PFSK-1 (cell line): ENCODE measurements at regions not wholly inside any gene's neighbourhood (a gene's known extent, or its start where the extent isn't known, plus 50 kb on each side); places are given as distances from the start of the nearest gene placed in this dataset.

ENCODE experiments used
- FOXP2 ChIP-seq: optimal IDR thresholded peaks from 2 replicates; pipeline ENCODE3; 2011; ENCODE audit warnings: borderline replicate concordance, control low read depth, inconsistent platforms; ENCODE audit not compliant: insufficient read depth; ENCODE audit errors: extremely low read length, extremely low read depth
- POLR2AphosphoS5 ChIP-seq: IDR thresholded peaks from 2 replicates; pipeline ENCODE4 v1.6.1; 2012; ENCODE audit warnings: low read depth, mild to moderate bottlenecking, control low read depth, low read length, moderate library complexity
- REST ChIP-seq, 2 experiments: IDR thresholded peaks; 2 replicates each; pipeline versions ENCODE4 v1.6.1 to v1.8.0; 2011 to 2012; ENCODE audit warnings: low read depth in 2 of 2, low read length in 2 of 2, control low read depth in 1 of 2, inconsistent platforms in 1 of 2, mild to moderate bottlenecking in 1 of 2, moderate library complexity in 1 of 2; ENCODE audit not compliant: insufficient read depth in 1 of 2
- SIN3A ChIP-seq: IDR thresholded peaks from 2 replicates; pipeline ENCODE4 v1.6.1; 2012; ENCODE audit warnings: mild to moderate bottlenecking, low read length, moderate library complexity, borderline replicate concordance; ENCODE audit not compliant: insufficient read depth
- TAF1 ChIP-seq: IDR thresholded peaks from 2 replicates; pipeline ENCODE4 v1.6.1; 2012; ENCODE audit warnings: low read length, control low read depth, borderline replicate concordance; ENCODE audit not compliant: insufficient read depth

- no peak for TF ChIP-seq FOXP2
- no peak for TF ChIP-seq SIN3A
- no peak for TF ChIP-seq REST (IDR thresholded peaks at IDR 0.05; ENCODE audit: insufficient read depth in 1 of 2, low read depth in 2 of 2, low read length in 2 of 2)
- no peak for TF ChIP-seq TAF1
- no peak for TF ChIP-seq POLR2AphosphoS5
Observed at GRCh38 chr5:39933061-39933460, 508.3 kb upstream of the DAB2 start.

- no peak for TF ChIP-seq FOXP2
Observed at GRCh38 chr5:39928709-39929108, 503.9 kb upstream of the DAB2 start.

GRCh38 chr5:39919876-39920275 is 495.1 kb upstream of the DAB2 start:
- TF ChIP-seq REST (IDR thresholded peaks at IDR 0.05; ENCODE audit: insufficient read depth in 1 of 2, low read depth in 2 of 2, low read length in 2 of 2) (no peak), POLR2AphosphoS5 (no peak), TAF1 (no peak), SIN3A (no peak), FOXP2 (no peak)

- TF ChIP-seq SIN3A = no peak
- no peak for TF ChIP-seq FOXP2
- TF ChIP-seq REST (IDR thresholded peaks at IDR 0.05; ENCODE audit: insufficient read depth in 1 of 2, low read depth in 2 of 2, low read length in 2 of 2) = no peak
- TF ChIP-seq TAF1 = no peak
Observed at GRCh38 chr5:39912906-39913305, 488.1 kb upstream of the DAB2 start.

GRCh38 chr5:39906146-39906545 is 481.4 kb upstream of the DAB2 start:
- TF ChIP-seq REST (IDR thresholded peaks at IDR 0.05; ENCODE audit: insufficient read depth in 1 of 2, low read depth in 2 of 2, low read length in 2 of 2) (no peak), TAF1 (no peak), SIN3A (no peak), FOXP2 (no peak), POLR2AphosphoS5 (no peak)

- no peak for TF ChIP-seq FOXP2
Observed at GRCh38 chr5:39905356-39905755, 480.6 kb upstream of the DAB2 start.
